WERI-Rb-1 (cell line): ENCODE measurements at regions not wholly inside any gene's neighbourhood (a gene's known extent, or its start where the extent isn't known, plus 50 kb on each side); places are given as distances from the start of the nearest gene placed in this dataset.
"Not testable (repeated sequence)": the region's sequence is repeated elsewhere in the genome, so short reads cannot be mapped to it uniquely, and the experiment has no call there.

Experiments used
- DNase-seq: peaks from one replicate; pipeline ENCODE4 v3.0.0-alpha.2; 2020
- H3K27ac ChIP-seq: fragments of 250-450 bp; sonication (Bioruptor Pico); 2 replicates; pipeline ENCODE4 v1.5.1; 2020; ENCODE audit warnings: mild to moderate bottlenecking, moderate library complexity
- H3K27me3 ChIP-seq: fragments of 250-450 bp; sonication (Bioruptor Pico); 2 replicates; pipeline ENCODE4 v1.5.1; 2021; ENCODE audit warnings: mild to moderate bottlenecking, low read depth, moderate library complexity; ENCODE audit not compliant: insufficient read depth, severe bottlenecking
- H3K36me3 ChIP-seq: fragments of 250-450 bp; sonication (Bioruptor Pico); 2 replicates; pipeline ENCODE4 v1.5.1; 2020; ENCODE audit warnings: mild to moderate bottlenecking, moderate library complexity
- H3K4me3 ChIP-seq: 2 replicates; pipeline ENCODE4 v1.5.1; 2011; ENCODE audit warnings: low read depth, mild to moderate bottlenecking, control low read depth, low read length
- H3K9me3 ChIP-seq: fragments of 250-450 bp; sonication (Bioruptor Pico); 2 replicates; pipeline ENCODE4 v1.5.1; 2021; ENCODE audit warnings: mild to moderate bottlenecking, moderate library complexity; ENCODE audit not compliant: severe bottlenecking
- CTCF ChIP-seq: IDR thresholded peaks from 2 replicates; pipeline ENCODE4 v1.5.1; 2011; ENCODE audit warnings: low read depth, mild to moderate bottlenecking, control low read depth, inconsistent platforms, low read length

DNA sequence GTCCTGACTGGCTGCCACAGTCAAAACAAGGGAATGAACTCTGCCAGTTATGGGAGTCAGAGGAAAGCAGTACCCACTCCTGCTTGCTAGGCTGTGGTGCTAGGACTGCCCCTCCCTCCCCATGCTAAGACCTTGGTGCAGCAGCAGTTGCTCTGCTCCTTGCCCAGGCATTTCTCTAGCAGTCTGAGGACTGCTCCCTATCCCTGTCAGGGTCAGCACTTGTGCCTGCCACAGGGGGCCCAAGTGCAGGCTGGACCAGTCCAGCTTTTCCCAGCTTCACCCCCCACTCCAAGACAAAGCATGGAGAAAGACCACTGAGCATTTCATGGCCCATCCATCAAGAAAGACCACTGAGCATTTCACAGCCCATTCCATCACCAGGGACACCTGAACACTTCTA is 305.8 kb upstream of the CLEC14A start:
- peaks cover 9% of the 10 kb centered on the region for H3K9me3 ChIP-seq
- H3K4me3 ChIP-seq: no peak overlapping the region
- H3K36me3 ChIP-seq: no peaks in the 10 kb centered on the region
- H3K27me3 ChIP-seq: peaks cover 11% of the 10 kb centered on the region
- no peak overlapping the region for H3K27ac ChIP-seq
- no peak for DNase-seq
- no peak for TF ChIP-seq CTCF

GRCh38 chr14:38559711-38560110 is 303.8 kb upstream of the CLEC14A start:
- peaks cover 9% of the 10 kb centered on the region for H3K9me3 ChIP-seq
- no peak for DNase-seq

DNA sequence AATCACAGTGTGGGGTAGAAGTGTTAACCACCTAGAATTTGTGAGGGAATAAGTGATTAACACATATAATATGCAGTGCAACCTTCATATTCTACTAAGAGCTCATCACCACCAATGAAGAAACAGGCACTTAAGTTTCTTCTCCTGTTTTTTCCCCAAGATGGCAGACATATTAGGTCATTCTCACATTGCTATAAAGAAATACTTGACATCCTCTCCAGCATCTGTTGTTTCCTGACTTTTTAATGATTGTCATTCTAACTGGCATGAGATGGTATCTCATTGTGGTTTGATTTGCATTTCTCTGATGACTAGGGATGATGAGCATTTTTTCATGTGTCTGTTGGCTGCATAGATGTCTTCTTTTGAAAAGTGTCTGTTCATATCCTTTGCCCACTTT is 301.5 kb upstream of the CLEC14A start:
- not testable (repeated sequence) for H3K27me3 ChIP-seq, H3K4me3 ChIP-seq, H3K27ac ChIP-seq, DNase-seq, H3K36me3 ChIP-seq, H3K9me3 ChIP-seq

More at GRCh38 chr14:38559711-38560110, 303.8 kb upstream of the CLEC14A start:
- Histone ChIP-seq H3K27me3 (peaks cover 5% of the 10 kb centered on the region), H3K4me3 (no peak overlapping the region), H3K36me3 (no peaks in the 10 kb centered on the region), H3K27ac (no peak overlapping the region)
- TF ChIP-seq CTCF: no peak

DNA sequence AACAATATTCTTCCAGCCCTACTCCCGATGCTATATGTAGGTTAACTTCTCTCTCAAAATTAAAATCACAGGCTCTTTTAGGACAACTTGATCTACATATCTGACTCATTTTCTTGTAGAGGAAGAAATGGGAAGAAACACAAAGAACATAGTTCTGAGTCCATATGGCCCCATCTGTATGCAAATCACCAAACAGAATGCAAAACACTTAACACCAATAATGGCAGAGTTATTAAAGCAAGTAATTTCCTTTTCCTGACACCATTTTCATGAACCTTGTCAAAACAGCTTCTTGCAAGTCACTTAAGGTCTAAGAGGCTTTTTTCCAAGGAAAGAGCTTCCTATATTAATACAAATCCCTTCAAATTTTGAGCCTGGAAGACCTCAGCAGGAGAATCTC is 300.4 kb upstream of the CLEC14A start:
- Histone ChIP-seq H3K36me3 (no peaks in the 10 kb centered on the region), H3K27ac (no peak overlapping the region), H3K4me3 (no peak overlapping the region), H3K27me3 (peaks cover 8% of the 10 kb centered on the region), H3K9me3 (peaks cover 9% of the 10 kb centered on the region)
- DNase-seq: no peak
- no peak for TF ChIP-seq CTCF

DNA sequence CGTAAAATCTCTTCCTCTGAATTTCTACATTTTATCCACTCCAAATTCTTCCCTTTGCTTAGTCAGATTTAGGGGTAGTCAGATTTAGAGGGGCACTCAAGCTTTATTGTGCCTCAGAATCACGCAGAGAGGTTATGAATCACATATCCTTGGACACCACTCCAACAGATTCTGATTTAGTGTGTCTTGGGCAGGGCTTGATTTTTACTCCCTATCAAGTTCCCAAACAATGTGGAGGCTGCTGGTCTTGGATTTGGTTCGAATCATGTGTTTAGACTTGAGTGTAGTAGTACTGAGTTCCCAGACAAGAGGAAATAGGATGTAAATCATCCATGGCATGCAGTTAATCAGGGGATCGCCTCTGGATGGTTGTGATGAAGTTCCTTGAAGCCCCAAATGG is 298.1 kb upstream of the CLEC14A start:
- TF ChIP-seq CTCF: no peak
- peaks cover 10% of the 10 kb centered on the region for H3K27me3 ChIP-seq
- no peaks in the 10 kb centered on the region for H3K9me3 ChIP-seq
- DNase-seq: no peak
- H3K27ac ChIP-seq: no peak overlapping the region
- H3K4me3 ChIP-seq: no peak overlapping the region
- no peaks in the 10 kb centered on the region for H3K36me3 ChIP-seq

DNA sequence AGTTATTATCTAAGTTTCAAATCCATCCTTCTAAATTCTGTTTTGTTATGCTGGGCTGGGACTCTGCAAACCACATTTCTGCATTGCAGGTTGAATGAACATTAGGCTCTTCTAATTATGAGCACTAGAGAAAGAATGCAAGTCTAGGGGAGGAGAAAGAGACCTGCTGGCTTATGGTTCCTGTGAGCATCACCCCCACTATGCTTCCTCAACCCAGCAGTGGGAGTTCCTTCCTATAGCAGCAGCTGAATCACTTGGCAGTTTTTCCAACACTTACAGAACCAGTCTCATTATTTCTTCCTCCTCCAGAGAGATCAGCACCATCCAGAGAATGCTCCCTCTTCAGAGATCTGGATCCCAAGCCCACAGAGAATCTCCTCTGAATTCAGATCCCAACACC is 297.7 kb upstream of the CLEC14A start:
- DNase-seq: no peak
- Histone ChIP-seq H3K4me3 (no peak overlapping the region), H3K36me3 (no peaks in the 10 kb centered on the region), H3K27me3 (peaks cover 10% of the 10 kb centered on the region), H3K9me3 (no peaks in the 10 kb centered on the region), H3K27ac (no peak overlapping the region)
- TF ChIP-seq CTCF: no peak
